ENCODE measurements at regions not wholly inside any gene's neighbourhood (a gene's known extent, or its start where the extent isn't known, plus 50 kb on each side); places are given as distances from the start of the nearest gene placed in this dataset.
"Not testable (repeated sequence)": the region's sequence is repeated elsewhere in the genome, so short reads cannot be mapped to it uniquely, and the experiment has no call there.

DNA sequence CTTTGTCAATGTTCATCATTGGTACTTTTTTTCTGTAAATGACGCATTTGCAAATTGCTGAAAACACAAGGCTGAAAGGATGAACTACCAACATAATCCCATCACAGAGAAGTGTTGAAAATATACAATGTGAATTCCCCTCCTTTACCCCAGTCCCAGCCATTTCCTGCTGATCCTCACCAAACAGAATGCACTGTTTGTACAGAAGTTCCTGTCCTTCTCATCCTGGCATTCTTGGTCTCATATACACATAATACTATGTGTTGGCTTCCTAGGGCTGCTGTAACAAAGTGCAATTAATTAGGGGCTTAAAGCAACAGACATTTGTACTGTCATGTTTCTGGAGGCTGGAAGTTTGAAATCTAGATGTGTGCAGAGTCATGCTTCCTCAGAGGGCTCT is 836.2 kb upstream of the MGAT4C start:
- no peak for DNase-seq (ENCODE audit: low spot score)

DNA sequence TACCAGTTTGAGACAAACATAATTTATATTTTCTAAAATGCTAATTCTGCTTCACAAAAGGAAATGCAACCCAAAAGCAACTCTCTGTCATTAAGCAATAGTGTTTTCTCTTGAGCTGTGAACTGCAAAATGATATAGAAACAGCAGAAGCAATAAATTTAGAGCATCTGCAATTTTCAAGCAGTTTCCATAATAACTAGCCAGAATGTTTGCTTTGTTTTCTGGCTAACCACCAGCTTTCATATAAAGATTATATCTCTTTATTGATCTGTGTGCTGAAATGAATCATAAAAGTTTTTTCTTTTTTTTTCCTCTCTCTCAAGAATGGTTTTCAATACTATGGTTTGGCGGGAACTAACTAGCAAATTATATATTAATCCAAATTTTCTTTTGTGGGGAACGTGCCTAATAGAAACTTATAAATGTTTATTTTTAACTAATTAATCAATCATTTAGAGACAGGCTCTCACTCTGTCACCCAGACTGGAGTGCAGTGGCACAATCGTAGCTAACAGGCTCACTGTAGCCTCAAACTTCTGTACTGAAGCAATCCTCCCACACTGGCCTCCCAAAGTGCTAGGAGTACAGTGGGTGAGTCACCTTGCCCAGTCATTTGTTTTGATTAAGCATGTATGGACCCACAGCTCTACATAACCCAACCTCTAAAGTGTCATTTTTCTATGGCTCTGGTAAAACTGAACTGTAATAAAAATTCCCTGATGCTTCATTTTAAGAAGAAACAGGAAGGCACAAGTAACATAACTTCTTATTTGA is 830.1 kb upstream of the MGAT4C start:
- no peak for DNase-seq (ENCODE audit: low spot score)

DNA sequence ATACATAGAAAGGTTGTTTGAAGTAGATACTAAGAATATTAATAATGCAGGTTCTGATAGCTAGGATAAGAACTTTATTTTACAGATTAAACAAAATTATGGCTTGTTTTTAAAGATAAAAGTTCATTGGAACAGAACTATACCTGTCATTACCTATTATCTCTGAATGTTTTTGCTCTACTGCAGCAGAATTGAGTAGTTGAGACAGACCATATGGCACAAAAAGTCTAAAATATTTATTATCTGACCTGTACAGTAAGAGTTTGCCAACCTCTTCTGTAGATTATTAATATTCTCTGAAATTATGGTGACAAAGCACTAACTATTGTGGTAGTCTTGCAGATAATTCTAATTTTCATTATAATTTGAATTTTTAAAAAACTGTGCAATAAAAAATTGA is 829.1 kb upstream of the MGAT4C start:
- no peak for DNase-seq (ENCODE audit: low spot score)

DNA sequence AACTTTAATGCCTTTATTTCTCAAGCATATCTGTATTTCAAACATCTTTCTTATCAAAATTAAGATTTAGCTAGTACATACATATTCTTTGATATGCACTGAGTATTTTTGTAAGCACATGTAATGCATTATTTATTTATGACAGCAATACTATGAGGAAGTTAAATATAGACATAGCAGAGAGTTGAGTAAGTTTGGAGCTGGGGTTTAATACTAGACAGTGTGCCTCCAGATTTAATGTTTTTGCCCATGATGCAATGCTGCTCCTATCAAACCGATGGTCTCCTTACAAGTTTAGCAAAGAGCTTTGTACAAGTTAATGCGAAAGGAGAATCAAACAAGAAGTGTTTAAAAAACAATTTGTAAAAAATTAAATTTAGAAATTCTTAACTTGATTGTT is 826.6 kb upstream of the MGAT4C start:
- no peak for DNase-seq (ENCODE audit: low spot score)

DNA sequence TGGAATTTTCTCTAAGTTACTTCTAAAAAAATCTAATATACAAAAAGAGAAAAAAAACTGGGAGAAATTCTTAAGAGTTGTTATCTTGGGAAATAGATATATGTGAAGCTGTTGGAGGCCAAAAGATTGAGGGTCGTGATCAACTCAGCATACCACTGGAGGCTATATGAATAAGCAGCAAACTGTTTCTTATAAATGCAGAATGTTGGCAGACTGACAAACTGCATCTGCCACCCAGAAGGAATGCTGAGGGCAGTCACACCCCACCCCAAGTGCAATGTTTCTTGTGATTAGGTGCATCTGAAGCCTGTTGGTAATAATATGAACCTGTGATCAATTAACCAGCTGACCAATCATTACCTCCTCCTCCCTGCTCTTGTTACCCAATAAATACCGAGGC is 818.6 kb upstream of the MGAT4C start:
- no peak for DNase-seq (ENCODE audit: low spot score)

DNA sequence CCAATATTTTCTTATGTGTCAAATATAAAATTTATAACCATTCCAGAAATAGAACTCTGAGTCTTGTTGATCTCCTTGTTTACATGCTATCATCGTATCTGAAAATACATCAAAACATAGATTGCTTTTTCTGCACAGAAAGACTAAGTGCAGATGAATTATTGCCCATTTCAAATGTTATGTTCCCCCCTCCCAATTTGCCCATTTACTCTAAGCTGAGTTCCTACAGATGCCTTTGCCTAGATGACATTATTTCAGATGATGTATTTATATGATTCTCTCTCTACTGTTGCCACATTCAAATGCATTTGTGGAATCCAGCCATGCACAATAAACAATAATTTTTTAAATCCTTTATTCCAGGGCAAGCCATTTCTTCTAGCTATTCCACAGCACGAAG is 810.1 kb upstream of the MGAT4C start:
- DNase-seq (ENCODE audit: low spot score), result no peak

DNA sequence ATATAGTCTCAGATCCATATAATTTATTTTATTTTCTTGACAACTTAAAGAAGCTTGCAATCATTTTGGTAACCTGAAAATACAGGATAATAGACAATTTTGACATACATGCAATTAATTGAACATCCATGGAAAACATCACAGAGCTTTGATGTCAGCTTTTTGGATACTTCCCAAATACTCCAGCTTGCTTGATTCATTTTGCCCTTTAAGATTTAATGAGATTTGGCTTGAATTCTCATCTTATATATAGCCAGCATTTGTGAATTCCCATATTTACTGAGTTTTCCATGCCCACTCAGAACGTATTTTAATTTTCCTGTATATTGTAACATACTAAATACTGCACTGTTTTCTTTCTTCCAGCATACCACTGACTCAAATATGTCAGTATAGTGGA is 803.0 kb upstream of the MGAT4C start:
- DNase-seq (ENCODE audit: low spot score), result no peak

DNA sequence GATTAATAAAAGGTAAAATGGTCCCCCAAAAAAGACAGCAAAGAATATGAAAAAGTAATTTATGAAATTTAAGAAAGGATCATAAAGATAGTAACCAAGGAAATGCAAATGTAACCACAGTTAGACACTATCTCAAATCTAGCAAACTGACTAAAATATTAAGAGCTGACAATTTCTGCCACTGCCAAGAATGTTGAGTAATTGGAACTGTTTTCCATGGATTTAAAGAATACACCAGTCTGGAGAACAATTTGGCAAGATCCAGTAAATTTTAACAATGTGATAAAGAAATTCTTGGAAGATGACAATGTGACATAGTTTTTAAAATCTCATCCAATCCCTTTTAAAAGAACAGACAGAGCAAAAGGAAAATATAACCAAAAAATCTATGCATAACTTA is 798.0 kb upstream of the MGAT4C start:
- DNase-seq (ENCODE audit: low spot score), result no peak

DNA sequence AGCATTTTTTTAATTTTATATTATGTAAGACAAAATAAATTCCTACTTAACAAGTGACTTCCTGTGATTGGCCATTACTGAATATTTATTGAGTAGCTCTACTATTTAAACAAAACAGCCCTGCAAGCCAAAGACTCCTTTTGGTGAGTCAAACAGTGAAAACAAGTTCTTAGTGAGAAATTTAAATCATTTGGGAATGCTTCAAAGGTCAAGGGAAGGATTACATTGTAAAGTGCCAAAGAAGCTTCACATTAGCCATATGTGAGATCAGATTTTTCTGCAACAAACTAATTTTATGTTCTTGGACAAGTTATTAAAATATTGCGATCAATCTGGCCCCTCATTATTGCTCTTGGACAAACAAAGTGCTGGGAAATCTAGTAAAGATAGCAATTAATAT is 795.4 kb upstream of the MGAT4C start:
- no peak for DNase-seq (ENCODE audit: low spot score)

DNA sequence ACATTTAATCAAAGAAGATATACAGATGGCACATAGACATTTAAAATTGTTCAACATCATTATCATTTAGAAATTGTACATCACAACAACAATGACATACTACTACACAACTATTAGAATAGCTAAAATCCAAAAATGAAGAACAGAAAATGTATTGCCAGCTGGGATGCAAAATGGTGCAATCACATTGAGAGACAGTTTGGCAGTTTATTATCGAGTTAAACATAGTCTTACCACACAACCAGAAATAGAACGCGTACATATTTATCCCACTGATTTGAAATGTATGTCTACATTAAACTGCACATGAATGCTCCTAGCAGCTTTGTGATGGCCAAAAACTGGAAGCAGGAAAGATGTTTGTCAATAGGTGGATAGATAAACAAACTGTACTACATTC is 791.5 kb upstream of the MGAT4C start:
- DNase-seq (ENCODE audit: low spot score), result no peak

DNA sequence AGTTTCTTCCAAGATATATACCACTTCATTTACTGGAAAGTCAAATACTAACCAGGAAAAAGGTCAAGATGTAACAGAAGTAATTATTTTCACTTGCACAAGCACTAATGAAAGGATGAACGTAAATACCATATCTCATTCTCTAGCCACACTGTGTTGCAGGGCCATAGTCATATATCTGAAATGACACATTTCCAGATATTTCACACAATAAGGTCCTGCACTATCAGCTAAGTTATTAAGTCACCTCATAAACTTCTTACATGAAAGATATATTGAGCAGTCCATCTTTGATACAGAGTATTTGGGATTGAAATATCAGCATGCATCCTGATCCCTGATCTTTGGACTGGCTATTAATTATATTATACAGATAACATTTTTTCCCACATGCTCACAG is 783.3 kb upstream of the MGAT4C start:
- DNase-seq (ENCODE audit: low spot score), result no peak

DNA sequence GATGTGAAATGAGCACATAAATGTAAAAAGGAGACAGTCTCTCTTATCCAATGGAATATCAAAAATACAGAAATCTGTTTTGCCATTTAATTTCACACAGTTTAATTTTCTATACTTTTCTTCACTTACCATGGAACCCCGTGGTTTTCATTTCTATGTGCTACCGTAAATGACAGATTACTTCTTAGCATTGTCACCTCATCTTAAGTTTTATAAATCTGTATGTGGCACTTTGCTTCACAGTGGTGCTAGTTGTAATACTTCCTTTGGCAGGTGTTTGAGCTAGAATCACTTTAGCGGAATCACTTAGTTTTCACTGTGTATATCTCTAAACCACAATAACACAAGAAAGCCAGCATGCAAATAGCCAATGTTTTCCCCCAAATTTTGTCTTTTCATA is 781.9 kb upstream of the MGAT4C start:
- no peak for DNase-seq (ENCODE audit: low spot score)

DNA sequence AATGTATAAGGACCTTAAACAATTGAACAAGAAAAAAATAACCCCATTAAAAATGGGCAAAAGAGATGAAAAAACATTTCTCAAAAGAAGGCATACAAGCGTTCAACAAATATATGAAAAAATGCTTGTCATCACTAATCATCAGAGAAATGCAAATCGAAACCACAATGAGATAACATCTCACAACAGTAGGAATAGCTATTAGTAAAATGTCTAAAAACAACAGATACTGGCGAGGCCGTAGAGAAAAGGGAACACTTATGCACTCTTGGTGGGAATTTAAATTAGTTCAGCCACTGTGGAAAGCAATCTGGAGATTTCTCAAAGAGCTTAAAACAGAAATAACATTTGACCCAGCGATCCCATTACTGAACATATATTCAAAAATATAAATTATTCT is 769.8 kb upstream of the MGAT4C start:
- no peak for DNase-seq (ENCODE audit: low spot score)

DNA sequence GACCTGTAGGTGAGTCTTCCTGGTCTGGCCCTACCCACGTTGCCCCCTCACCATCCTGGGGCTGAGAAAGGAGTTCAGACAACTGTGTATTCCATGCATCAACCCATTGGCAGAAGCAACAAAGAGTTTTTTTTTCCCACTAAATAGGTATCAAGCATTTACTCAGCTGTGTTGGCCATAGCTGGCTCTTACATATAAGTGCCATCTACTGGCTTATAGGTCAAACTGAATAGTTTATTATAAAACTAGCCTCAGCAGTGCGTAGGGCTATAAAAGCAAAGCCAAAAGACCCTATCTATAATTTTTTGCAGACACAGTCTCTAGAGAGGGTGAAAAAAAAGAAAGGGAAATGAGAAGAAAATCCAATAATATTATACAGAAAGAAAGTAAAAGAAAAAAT is 765.2 kb upstream of the MGAT4C start:
- no peak for DNase-seq (ENCODE audit: low spot score)

DNA sequence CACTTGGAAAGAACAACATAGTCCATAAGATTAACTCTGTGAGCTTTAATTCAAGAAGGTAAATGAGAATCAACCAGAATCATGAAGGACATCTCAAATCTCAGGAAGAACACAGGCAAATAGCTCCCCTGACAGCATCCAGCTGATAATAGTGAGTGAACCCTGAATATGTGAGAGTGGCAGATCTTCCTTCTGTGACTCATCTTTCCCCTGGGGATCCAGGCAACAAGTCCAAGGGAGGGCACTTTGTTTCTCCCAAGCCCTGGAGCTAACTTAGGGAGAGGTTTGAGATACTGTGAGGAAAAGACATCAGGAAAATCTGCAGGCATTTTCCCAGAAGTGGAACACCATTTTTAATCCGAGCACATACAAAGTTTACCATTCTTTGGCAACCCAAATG is 763.9 kb upstream of the MGAT4C start:
- no peak for DNase-seq (ENCODE audit: low spot score)

DNA sequence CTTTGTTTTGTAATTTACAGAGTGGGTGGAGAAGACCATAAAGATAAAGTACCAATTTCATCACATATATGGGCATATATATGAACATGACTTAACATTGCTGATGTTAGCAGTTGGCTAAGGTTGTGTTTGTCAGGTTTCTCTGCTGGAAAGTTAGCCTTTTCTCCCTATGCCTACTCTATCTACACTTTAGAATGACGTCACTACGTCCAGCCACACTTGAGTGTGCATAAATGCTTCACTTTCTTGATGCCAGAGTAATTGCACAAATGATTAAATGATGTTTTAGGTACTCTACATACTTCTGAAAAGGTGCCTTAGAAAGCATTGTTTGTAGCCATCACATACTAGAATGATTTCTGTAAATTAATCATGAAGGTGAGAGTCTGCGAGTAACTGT is 759.2 kb upstream of the MGAT4C start:
- DNase-seq (ENCODE audit: low spot score), result no peak

DNA sequence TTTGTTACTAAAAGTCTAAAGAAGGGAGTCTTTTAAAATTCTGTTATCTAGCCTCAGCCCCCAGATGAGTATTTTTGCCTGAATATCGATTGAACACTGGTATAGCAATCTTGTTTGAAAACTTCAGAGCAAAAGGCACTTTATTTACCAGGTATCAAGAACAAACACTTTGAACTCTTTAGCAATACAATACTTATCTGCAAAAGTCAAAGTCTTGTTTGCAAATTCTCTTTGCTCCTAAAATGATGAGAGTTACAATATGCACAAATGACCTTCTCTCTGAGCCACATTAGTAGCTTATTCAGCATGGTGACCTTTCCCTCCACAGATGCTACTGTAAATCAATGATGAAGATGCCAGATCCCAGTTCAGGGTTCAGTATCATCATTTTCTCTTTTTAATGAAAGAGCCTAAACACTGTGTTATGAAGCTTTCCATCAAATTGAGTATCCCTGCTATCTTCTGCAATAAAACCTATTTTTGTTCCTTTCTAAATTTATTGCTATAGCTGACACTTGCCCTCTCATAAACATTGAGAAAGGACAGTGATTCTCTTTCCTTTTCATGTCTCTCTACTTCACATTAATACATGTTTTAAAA is 752.7 kb upstream of the MGAT4C start:
- DNase-seq (ENCODE audit: low spot score), result no peak

DNA sequence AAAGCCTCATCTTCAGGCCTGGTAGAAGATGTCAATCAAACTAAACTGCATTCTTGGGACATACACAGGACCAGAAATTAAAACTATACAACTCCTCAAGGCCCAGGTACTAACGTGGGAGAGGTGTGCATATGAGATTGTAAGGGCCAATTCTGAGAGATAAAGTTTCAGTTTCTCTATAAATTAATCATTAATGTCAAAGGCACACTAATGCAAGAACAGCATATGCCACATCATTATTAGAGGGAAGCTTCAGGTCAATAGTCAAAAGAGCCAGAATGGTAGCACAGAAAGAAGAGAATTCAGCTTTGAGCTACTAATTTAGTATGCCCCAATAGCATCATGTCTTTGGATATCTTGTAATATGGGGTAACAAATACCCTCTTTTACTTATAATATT is 744.9 kb upstream of the MGAT4C start:
- no peak for DNase-seq (ENCODE audit: low spot score)

DNA sequence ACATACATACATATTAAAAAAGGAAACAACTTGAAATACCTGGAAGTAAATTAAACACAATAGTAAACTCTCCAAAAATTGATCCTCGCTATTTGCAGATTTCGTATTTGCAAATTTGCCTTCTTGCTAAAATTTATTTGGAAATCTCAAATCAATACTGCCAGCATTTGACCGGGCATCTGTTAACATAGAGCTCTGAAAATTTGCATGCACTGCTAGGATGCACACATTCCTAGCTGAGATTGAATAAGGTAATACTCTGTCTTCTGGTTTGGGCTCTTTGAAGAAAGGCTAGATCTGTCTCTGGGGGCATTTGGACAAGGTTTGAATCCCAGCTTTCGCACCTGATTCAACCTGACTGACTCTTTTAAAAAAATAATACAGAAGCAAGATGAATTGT is 729.1 kb upstream of the MGAT4C start:
- no peak for DNase-seq (ENCODE audit: low spot score)

DNA sequence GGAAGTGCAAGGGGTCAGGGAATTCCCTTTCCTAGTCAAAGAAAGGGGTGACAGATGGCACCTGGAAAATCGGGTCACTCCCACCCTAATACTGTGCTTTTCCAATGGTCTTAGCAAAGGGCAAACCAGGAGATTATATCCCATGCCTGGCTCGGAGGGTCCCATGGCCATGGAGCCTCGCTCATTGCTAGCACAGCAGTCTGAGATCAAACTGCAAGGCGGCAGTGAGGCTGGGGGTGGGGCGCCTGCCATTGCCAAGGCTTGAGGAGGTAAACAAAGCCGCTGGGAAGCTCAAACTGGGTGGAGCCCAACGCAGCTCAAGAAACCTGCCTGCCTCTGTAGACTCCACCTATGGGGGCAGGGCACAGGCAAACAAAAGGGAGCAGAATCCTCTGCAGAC is 714.4 kb upstream of the MGAT4C start:
- DNase-seq (ENCODE audit: low spot score), result not testable (repeated sequence)

DNA sequence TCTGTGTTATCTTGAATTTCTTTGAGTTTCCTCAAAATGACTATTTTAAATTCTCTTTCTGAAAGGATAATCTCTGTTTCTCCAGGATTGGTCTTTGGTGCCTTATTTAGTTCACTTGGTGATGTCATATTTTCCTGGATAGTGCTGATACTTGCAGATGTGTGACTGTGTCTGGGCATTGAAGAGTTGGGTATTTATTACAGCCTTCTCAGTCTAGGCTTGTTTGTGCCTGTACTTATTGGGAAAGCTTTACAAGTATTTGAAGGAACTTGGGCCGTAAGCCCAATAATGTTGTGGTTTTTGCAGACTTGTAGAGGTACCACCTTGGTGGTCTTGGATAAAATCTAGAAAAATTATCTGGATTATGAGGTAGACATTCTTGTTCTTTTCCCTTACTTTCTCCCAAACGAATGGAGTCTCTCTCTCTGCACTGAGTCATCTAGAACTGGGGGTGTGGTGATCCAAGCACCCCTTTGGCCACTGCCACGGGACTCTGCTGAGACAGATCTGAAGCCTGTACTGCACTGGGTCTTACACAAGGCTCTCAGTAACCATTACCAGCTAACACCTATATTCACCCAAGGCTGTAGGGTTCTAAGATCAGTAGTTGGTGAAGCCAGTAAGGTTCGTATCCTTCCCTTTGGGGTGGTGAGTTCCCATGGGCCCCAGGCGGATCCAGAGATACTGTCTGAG is 703.7 kb upstream of the MGAT4C start:
- DNase-seq (ENCODE audit: low spot score), result no peak

DNA sequence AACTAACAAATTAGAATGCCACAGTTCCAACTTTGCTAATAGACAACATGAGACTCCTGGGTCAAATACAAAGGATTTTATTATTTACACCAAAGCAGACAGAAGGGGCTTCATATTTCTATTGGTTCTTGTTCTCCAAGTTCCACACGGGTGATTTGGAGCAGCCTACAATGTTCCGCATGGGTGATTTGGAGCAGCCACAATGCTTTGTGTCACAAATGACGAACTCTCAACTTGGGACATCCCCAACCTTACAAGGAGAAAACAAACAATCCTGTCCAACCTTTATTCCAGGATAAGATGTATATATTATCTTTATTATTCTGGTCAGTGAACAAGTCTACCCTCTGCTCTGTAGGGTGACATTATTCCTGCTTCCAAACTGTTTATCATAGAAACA is 694.3 kb upstream of the MGAT4C start:
- DNase-seq (ENCODE audit: low spot score), result no peak

DNA sequence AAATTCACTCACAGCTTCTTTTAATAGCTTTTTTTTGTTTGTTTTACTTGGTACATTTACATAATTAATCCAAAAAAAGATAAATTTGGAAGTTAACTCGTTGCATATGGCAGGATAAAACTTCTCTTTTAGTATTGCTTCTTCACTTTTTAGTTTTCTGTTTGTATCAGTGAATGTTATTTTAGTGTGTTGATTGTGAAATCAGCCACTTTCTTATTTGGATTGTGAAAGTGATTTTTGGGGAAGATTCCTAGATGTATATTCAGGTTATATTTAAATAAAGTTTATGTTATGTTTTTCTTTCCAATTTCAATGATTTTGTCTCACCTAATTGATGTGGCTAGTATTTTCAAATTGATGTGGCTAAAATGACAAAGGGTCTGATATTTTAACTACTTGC is 693.9 kb upstream of the MGAT4C start:
- no peak for DNase-seq (ENCODE audit: low spot score)

DNA sequence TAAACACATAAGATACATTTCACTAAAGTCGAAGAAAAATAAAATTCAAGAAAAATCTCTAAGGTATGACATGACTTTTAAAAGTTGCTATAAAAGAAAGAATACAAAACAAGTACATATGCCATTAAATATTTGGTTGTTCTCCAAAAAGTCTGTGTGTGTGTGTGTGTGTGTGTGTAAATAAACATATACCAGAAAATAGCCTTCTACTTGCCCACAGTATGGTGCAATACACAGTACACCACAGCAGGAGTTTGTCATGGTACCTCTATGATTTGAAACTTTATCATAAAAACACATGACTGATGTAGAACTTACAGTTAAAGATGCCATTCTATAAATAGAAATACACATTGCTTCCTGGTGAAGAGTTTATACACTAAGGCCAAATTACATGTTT is 692.7 kb upstream of the MGAT4C start:
- no peak for DNase-seq (ENCODE audit: low spot score)
